ENCODE measurements at regions not wholly inside any gene's neighbourhood (a gene's known extent, or its start where the extent isn't known, plus 50 kb on each side); places are given as distances from the start of the nearest gene placed in this dataset.

- Histone ChIP-seq H3K27me3 (ENCODE audit: control insufficient read depth, insufficient read depth, low read length) (no peaks in the 10 kb centered on the region), H3K4me3 (ENCODE audit: low read depth, low read length) (no peak overlapping the region), H3K36me3 (ENCODE audit: control insufficient read depth, insufficient read depth, low read length) (no peaks in the 10 kb centered on the region)
- DNase-seq (ENCODE audit: low read depth), result no peak
- no peak for TF ChIP-seq CTCF (IDR thresholded peaks at IDR 0.05; ENCODE audit: insufficient read depth, low read length, severe bottlenecking)
- FAIRE-seq, result no peak
Observed at GRCh38 chr11:127130321-127130720, 129.8 kb upstream of the KIRREL3 start.

GRCh38 chr11:127126986-127127385 is 126.4 kb upstream of the KIRREL3 start:
- TF ChIP-seq CTCF (IDR thresholded peaks at IDR 0.05; ENCODE audit: insufficient read depth, low read length, severe bottlenecking), result no peak
- H3K4me3 ChIP-seq (ENCODE audit: low read depth, low read length), result no peak overlapping the region
- no peaks in the 10 kb centered on the region for H3K36me3 ChIP-seq (ENCODE audit: control insufficient read depth, insufficient read depth, low read length)
- no peaks in the 10 kb centered on the region for H3K27me3 ChIP-seq (ENCODE audit: control insufficient read depth, insufficient read depth, low read length)
- DNase-seq (ENCODE audit: low read depth) (no peak), FAIRE-seq (no peak)

GRCh38 chr11:127119356-127119755 is 118.8 kb upstream of the KIRREL3 start:
- H3K36me3 ChIP-seq (ENCODE audit: control insufficient read depth, insufficient read depth, low read length), result no peaks in the 10 kb centered on the region
- no peaks in the 10 kb centered on the region for H3K27me3 ChIP-seq (ENCODE audit: control insufficient read depth, insufficient read depth, low read length)
- TF ChIP-seq CTCF (IDR thresholded peaks at IDR 0.05; ENCODE audit: insufficient read depth, low read length, severe bottlenecking), result no peak
- no peak overlapping the region for H3K4me3 ChIP-seq (ENCODE audit: low read depth, low read length)
- no peak for FAIRE-seq
- no peak for DNase-seq (ENCODE audit: low read depth)

- TF ChIP-seq CTCF (IDR thresholded peaks at IDR 0.05; ENCODE audit: insufficient read depth, low read length, severe bottlenecking), result no peak
- Histone ChIP-seq H3K4me3 (ENCODE audit: low read depth, low read length) (no peak overlapping the region), H3K36me3 (ENCODE audit: control insufficient read depth, insufficient read depth, low read length) (no peaks in the 10 kb centered on the region), H3K27me3 (ENCODE audit: control insufficient read depth, insufficient read depth, low read length) (no peaks in the 10 kb centered on the region)
- DNase-seq (ENCODE audit: low read depth) (no peak), FAIRE-seq (no peak)
Observed at GRCh38 chr11:127118811-127119210, 118.2 kb upstream of the KIRREL3 start.

GRCh38 chr11:127117231-127117739 is 116.7 kb upstream of the KIRREL3 start:
- Histone ChIP-seq H3K27me3 (ENCODE audit: control insufficient read depth, insufficient read depth, low read length) (no peaks in the 10 kb centered on the region), H3K36me3 (ENCODE audit: control insufficient read depth, insufficient read depth, low read length) (no peaks in the 10 kb centered on the region), H3K4me3 (ENCODE audit: low read depth, low read length) (no peak overlapping the region)
- FAIRE-seq, result peak; percentile 40
- DNase-seq (ENCODE audit: low read depth), result no peak
- no peak for TF ChIP-seq CTCF (IDR thresholded peaks at IDR 0.05; ENCODE audit: insufficient read depth, low read length, severe bottlenecking)

GRCh38 chr11:127115844-127116243 is 115.3 kb upstream of the KIRREL3 start:
- TF ChIP-seq CTCF (IDR thresholded peaks at IDR 0.05; ENCODE audit: insufficient read depth, low read length, severe bottlenecking), result no peak
- FAIRE-seq (no peak), DNase-seq (ENCODE audit: low read depth) (no peak)
- H3K36me3 ChIP-seq (ENCODE audit: control insufficient read depth, insufficient read depth, low read length), result no peaks in the 10 kb centered on the region
- H3K27me3 ChIP-seq (ENCODE audit: control insufficient read depth, insufficient read depth, low read length), result no peaks in the 10 kb centered on the region
- H3K4me3 ChIP-seq (ENCODE audit: low read depth, low read length), result no peak overlapping the region

All from bronchial epithelial cell (primary cell).